H1 (cell line): ENCODE measurements at regions not wholly inside any gene's neighbourhood (a gene's known extent, or its start where the extent isn't known, plus 50 kb on each side); places are given as distances from the start of the nearest gene placed in this dataset.

ENCODE experiments used
- CTCF ChIA-PET: fragments of 300-600 bp; sonication (Branson Sonifier 250); formaldehyde crosslinking; loops from one replicate; lab custom pipeline; 2021; ENCODE audit not compliant: partially characterized antibody; lab: Charles Lee
- POLR2A ChIA-PET: fragments of 300-600 bp; sonication (Branson Sonifier 250); formaldehyde crosslinking; loops from one replicate; lab custom pipeline; 2021; ENCODE audit warnings: inconsistent platforms; ENCODE audit not compliant: partially characterized antibody; lab: Charles Lee
- DNase-seq, 2 experiments: peaks; one replicate each; pipeline versions ENCODE4 v3.0.0 to v3.0.0-alpha.2; 2010 to 2022; ENCODE audit warnings: low spot score in 2 of 2, low read depth in 1 of 2, mixed read lengths in 1 of 2
- FAIRE-seq: peaks from 2 replicates; lab custom pipeline; 2011; peaks lifted over from hg19 to GRCh38; lab: Jason Lieb, UNC
- H2AFZ ChIP-seq: 2 replicates; pipeline ENCODE4 v1.8.1; 2012; ENCODE audit warnings: low read length, inconsistent platforms
- H2AK5ac ChIP-seq: 2 replicates; pipeline ENCODE4 v1.6.1; 2013; ENCODE audit warnings: low read depth, low read length
- H2BK120ac ChIP-seq: replicated peaks from 2 replicates; pipeline ENCODE3; 2013; ENCODE audit warnings: low read depth, low read length, inconsistent platforms
- H2BK12ac ChIP-seq: 2 replicates; pipeline ENCODE4 v1.6.1; 2013; ENCODE audit warnings: low read depth, low read length
- H2BK15ac ChIP-seq: 2 replicates; pipeline ENCODE4 v1.6.1; 2013; ENCODE audit warnings: low read length
- H2BK20ac ChIP-seq: 2 replicates; pipeline ENCODE4 v1.6.1; 2013; ENCODE audit warnings: low read length
- H2BK5ac ChIP-seq: 2 replicates; pipeline ENCODE4 v1.6.1; 2013; ENCODE audit warnings: low read depth, low read length
- H3K14ac ChIP-seq: 2 replicates; pipeline ENCODE4 v1.6.1; 2013; ENCODE audit warnings: inconsistent platforms; ENCODE audit not compliant: insufficient read length
- H3K18ac ChIP-seq: 2 replicates; pipeline ENCODE4 v1.6.1; 2013; ENCODE audit warnings: low read length; ENCODE audit errors: extremely low read depth
- H3K23ac ChIP-seq: 2 replicates; pipeline ENCODE4 v1.6.1; 2013; ENCODE audit warnings: inconsistent platforms; ENCODE audit not compliant: insufficient read length
- H3K23me2 ChIP-seq: 2 replicates; pipeline ENCODE4 v1.6.1; 2013; ENCODE audit warnings: low read depth, low read length
- H3K27ac ChIP-seq: 2 replicates; pipeline ENCODE4 v1.6.1; 2011; ENCODE audit warnings: low read depth, low read length, inconsistent platforms
- H3K27me3 ChIP-seq, 4 experiments: replicated peaks in 1 of 4; 1 replicate in 1 of 4; 2 replicates in 3 of 4; pipeline versions ENCODE4 v1.6.1 to v1.8.1; 2011 to 2013; ENCODE audit warnings: low read length in 3 of 4, mild to moderate bottlenecking in 3 of 4, inconsistent platforms in 2 of 4, mixed read lengths in 2 of 4, moderate library complexity in 1 of 4; ENCODE audit not compliant: control insufficient read depth in 3 of 4, insufficient read depth in 3 of 4; ENCODE audit errors: extremely low read depth in 1 of 4
- H3K36me3 ChIP-seq, 4 experiments: 2 replicates each; pipeline versions ENCODE4 v1.6.1 to v1.8.1; 2011 to 2013; ENCODE audit warnings: mild to moderate bottlenecking in 4 of 4, low read length in 3 of 4, moderate library complexity in 2 of 4, control low read depth in 1 of 4, inconsistent platforms in 1 of 4; ENCODE audit not compliant: insufficient read depth in 4 of 4, control insufficient read depth in 2 of 4
- H3K4ac ChIP-seq: replicated peaks from 2 replicates; pipeline ENCODE3; 2013; ENCODE audit warnings: low read length, low read depth, mixed read lengths, inconsistent platforms; ENCODE audit not compliant: insufficient read length
- H3K4me1 ChIP-seq, 4 experiments: replicated peaks in 1 of 4; 1 replicate in 1 of 4; 2 replicates in 3 of 4; pipeline versions ENCODE4 v1.6.1 to v1.8.1; 2011 to 2013; ENCODE audit warnings: low read length in 3 of 4, inconsistent platforms in 2 of 4, mixed read lengths in 1 of 4; ENCODE audit not compliant: insufficient read depth in 4 of 4, control insufficient read depth in 3 of 4
- H3K4me2 ChIP-seq, 2 experiments: 2 replicates each; pipeline versions ENCODE4 v1.6.1 to v1.8.1; 2011 to 2013; ENCODE audit warnings: low read depth in 2 of 2, low read length in 2 of 2, control low read depth in 1 of 2, inconsistent platforms in 1 of 2, mild to moderate bottlenecking in 1 of 2; ENCODE audit not compliant: insufficient read depth in 1 of 2
- H3K4me3 ChIP-seq, 4 experiments: fragments of 200-600, 300-600 bp in 1 of 4; sonication (generic), shearing (Covaris generic), sonication (Bioruptor Twin) in 1 of 4; 2 replicates each; pipeline versions ENCODE4 v1.5.1 to v1.8.1; 2011 to 2016; ENCODE audit warnings: low read length in 4 of 4, low read depth in 3 of 4, control low read depth in 2 of 4, inconsistent platforms in 2 of 4, mild to moderate bottlenecking in 2 of 4, mixed read lengths in 1 of 4, moderate library complexity in 1 of 4; ENCODE audit not compliant: insufficient read depth in 2 of 4; ENCODE audit errors: extremely low read depth in 1 of 4
- H3K56ac ChIP-seq: replicated peaks from 2 replicates; pipeline ENCODE3; 2013; ENCODE audit warnings: low read depth, mild to moderate bottlenecking, mixed read lengths, low read length, inconsistent platforms; ENCODE audit not compliant: insufficient read length
- H3K79me1 ChIP-seq: 2 replicates; pipeline ENCODE4 v1.6.1; 2013; ENCODE audit warnings: low read depth, low read length, control low read depth
- H3K79me2 ChIP-seq, 2 experiments: 2 replicates each; pipeline versions ENCODE4 v1.6.1 to v1.8.1; 2012 to 2013; ENCODE audit warnings: low read length in 2 of 2, mild to moderate bottlenecking in 2 of 2, inconsistent platforms in 1 of 2; ENCODE audit not compliant: insufficient read depth in 2 of 2, control insufficient read depth in 1 of 2
- H3K9ac ChIP-seq, 4 experiments: replicated peaks in 1 of 4; 1 replicate in 1 of 4; 2 replicates in 3 of 4; pipeline versions ENCODE4 v1.6.1 to v1.8.1; 2011 to 2013; ENCODE audit warnings: low read depth in 3 of 4, low read length in 3 of 4, control low read depth in 2 of 4, mild to moderate bottlenecking in 2 of 4, moderate library complexity in 2 of 4, inconsistent platforms in 1 of 4; ENCODE audit errors: extremely low read depth in 1 of 4
- H3K9me3 ChIP-seq, 2 experiments: 2 replicates each; pipeline versions ENCODE4 v1.6.1 to v1.8.1; 2012 to 2013; ENCODE audit warnings: mild to moderate bottlenecking in 2 of 2, moderate library complexity in 2 of 2, control low read depth in 1 of 2, inconsistent platforms in 1 of 2, low read depth in 1 of 2, low read length in 1 of 2, mixed read lengths in 1 of 2; ENCODE audit not compliant: insufficient read depth in 2 of 2
- H4K20me1 ChIP-seq, 2 experiments: replicated peaks in 1 of 2; 2 replicates each; pipeline versions ENCODE3 to v1.8.1; 2011 to 2013; ENCODE audit warnings: inconsistent platforms in 2 of 2, low read length in 2 of 2, mild to moderate bottlenecking in 1 of 2; ENCODE audit not compliant: insufficient read depth in 2 of 2, control insufficient read depth in 1 of 2
- H4K5ac ChIP-seq: 2 replicates; pipeline ENCODE4 v1.6.1; 2013; ENCODE audit warnings: low read length, low read depth, mixed read lengths, inconsistent platforms; ENCODE audit not compliant: insufficient read length
- H4K8ac ChIP-seq: 2 replicates; pipeline ENCODE4 v1.8.0; 2013; ENCODE audit warnings: mild to moderate bottlenecking, moderate library complexity, low read length, inconsistent platforms; ENCODE audit not compliant: insufficient read depth; ENCODE audit errors: extremely low read depth
- H4K91ac ChIP-seq: replicated peaks from 2 replicates; pipeline ENCODE3; 2013; ENCODE audit warnings: low read length, mixed read lengths, inconsistent platforms; ENCODE audit not compliant: insufficient read length
- CHD2 ChIP-seq: IDR thresholded peaks from 2 replicates; pipeline ENCODE4 v1.6.1; 2012; ENCODE audit warnings: low read length, improper control_type of control experiment
- CTBP2 ChIP-seq: IDR thresholded peaks from 2 replicates; pipeline ENCODE4 v1.7.0; 2011; ENCODE audit warnings: borderline replicate concordance, mild to moderate bottlenecking, moderate library complexity, mixed read lengths, low read length; ENCODE audit not compliant: insufficient read depth, insufficient read length
- EGR1 ChIP-seq: IDR thresholded peaks from 2 replicates; pipeline ENCODE4 v1.6.1; 2011; ENCODE audit warnings: low read depth, low read length, borderline replicate concordance
- GABPA ChIP-seq: IDR thresholded peaks from 2 replicates; pipeline ENCODE4 v1.6.1; 2011; ENCODE audit warnings: mild to moderate bottlenecking, low read length, moderate library complexity, borderline replicate concordance; ENCODE audit not compliant: insufficient read depth
- KDM1A ChIP-seq: fragments of 200-600, 300-600 bp; sonication (generic); IDR thresholded peaks from 2 replicates; pipeline ENCODE4 v1.7.1; 2016; ENCODE audit warnings: mild to moderate bottlenecking, low read length, borderline replicate concordance
- MAFK ChIP-seq: IDR thresholded peaks from 2 replicates; pipeline ENCODE4 v1.6.1; 2012; ENCODE audit warnings: low read depth, mild to moderate bottlenecking, improper control_type of control experiment, low read length
- POLR2A ChIP-seq, 2 experiments: IDR thresholded peaks; 1 replicate in 1 of 2; 2 replicates in 1 of 2; pipeline ENCODE4 v1.6.1; 2011; ENCODE audit warnings: low read depth in 2 of 2, low read length in 2 of 2, mild to moderate bottlenecking in 2 of 2; ENCODE audit errors: control extremely low read depth in 1 of 2
- POLR2AphosphoS5 ChIP-seq: IDR thresholded peaks from 2 replicates; pipeline ENCODE4 v1.6.1; 2011; ENCODE audit warnings: low read depth, low read length
- SP1 ChIP-seq: IDR thresholded peaks from 2 replicates; pipeline ENCODE4 v1.6.1; 2011; ENCODE audit warnings: low read depth, low read length
- SP2 ChIP-seq: IDR thresholded peaks from 2 replicates; pipeline ENCODE4 v1.6.1; 2012; ENCODE audit warnings: mild to moderate bottlenecking, low read length, inconsistent platforms
- WGBS, 2 experiments: shearing (Covaris generic) in 1 of 2; methylation state at CpG; one replicate each; pipeline versions ENCODE4 v1.1.6 to v1.1.7; 2013 to 2015; ENCODE audit warnings: low lambda C conversion rate in 2 of 2, mixed read lengths in 2 of 2, inconsistent platforms in 1 of 2, low coverage in 1 of 2, missing lambda C conversion rate in 1 of 2; ENCODE audit not compliant: insufficient replicate concordance in 2 of 2, insufficient coverage in 1 of 2, insufficient read length in 1 of 2; ENCODE audit errors: extremely low coverage in 1 of 2, missing lambda C conversion rate in 1 of 2; 5-methylcytosine and 5-hydroxymethylcytosine counted together
- TF ChIP-seq, protein P1 (sequence below): IDR thresholded peaks from 2 replicates; pipeline ENCODE4 v1.6.1; 2012; ENCODE audit warnings: low read length, inconsistent platforms
- TF ChIP-seq, protein P2 (sequence below), 3 experiments: IDR thresholded peaks; 1 replicate in 2 of 3; 2 replicates in 1 of 3; pipeline versions ENCODE4 v1.5.1 to v1.6.1; 2011; ENCODE audit warnings: low read length in 3 of 3, mild to moderate bottlenecking in 3 of 3, inconsistent platforms in 2 of 3, low read depth in 1 of 3, moderate library complexity in 1 of 3; ENCODE audit not compliant: insufficient read depth in 1 of 3; ENCODE audit errors: control extremely low read depth in 1 of 3

DNA sequence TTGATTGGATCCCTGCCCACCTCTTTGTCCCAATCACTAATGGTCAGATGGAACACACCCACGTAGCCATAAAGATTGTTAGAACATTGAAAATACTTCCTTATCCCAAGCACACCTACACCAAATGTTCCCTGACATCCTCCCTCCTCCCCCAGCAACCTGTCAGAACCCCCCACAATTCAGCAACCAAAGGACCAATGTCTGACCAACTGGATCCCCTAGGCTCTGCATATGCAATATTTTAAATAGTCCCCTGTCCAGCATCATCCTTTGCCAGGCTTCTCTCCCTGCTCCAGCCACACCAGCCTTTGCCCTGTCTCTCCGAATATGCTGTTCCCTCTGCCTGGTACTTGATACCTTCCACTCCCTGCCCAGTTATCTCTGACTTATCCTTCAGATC is 54.9 kb upstream of the CES5A start:
- Histone ChIP-seq H3K9me3 (no peaks in the 10 kb centered on the region), H2BK15ac (no peak overlapping the region), H3K4me2 (no peak overlapping the region), H2AFZ (no peak overlapping the region), H3K79me1 (no peaks in the 10 kb centered on the region), H3K14ac (no peak overlapping the region), H3K23me2 (no peaks in the 10 kb centered on the region), H2BK12ac (no peak overlapping the region), H3K23ac (no peak overlapping the region), H4K5ac (no peak overlapping the region), H3K9ac (no peak overlapping the region), H4K8ac (no peak overlapping the region), H3K4ac (no peak overlapping the region), H3K4me3 (no peak overlapping the region), H4K20me1 (no peaks in the 10 kb centered on the region), H2BK20ac (no peak overlapping the region), H3K36me3 (no peaks in the 10 kb centered on the region), H3K27ac (no peak overlapping the region), H3K27me3 (no peaks in the 10 kb centered on the region), H2BK120ac (no peak overlapping the region), H2BK5ac (no peak overlapping the region), H3K79me2 (no peaks in the 10 kb centered on the region), H3K56ac (no peak overlapping the region), H4K91ac (no peak overlapping the region), H3K18ac (no peak overlapping the region), H2AK5ac (no peak overlapping the region), H3K4me1 (no peaks in the 10 kb centered on the region)
- no peak for FAIRE-seq
- no peak for DNase-seq
- 92% methylated on average over 2 of the region's 2 CpGs; no CpG with 5 or more reads in 1 of the 2 experiments for WGBS, 2 experiments
- POLR2A ChIA-PET, result no interaction called here
- CTCF ChIA-PET, result no interaction called here
- TF ChIP-seq, protein P1, sequence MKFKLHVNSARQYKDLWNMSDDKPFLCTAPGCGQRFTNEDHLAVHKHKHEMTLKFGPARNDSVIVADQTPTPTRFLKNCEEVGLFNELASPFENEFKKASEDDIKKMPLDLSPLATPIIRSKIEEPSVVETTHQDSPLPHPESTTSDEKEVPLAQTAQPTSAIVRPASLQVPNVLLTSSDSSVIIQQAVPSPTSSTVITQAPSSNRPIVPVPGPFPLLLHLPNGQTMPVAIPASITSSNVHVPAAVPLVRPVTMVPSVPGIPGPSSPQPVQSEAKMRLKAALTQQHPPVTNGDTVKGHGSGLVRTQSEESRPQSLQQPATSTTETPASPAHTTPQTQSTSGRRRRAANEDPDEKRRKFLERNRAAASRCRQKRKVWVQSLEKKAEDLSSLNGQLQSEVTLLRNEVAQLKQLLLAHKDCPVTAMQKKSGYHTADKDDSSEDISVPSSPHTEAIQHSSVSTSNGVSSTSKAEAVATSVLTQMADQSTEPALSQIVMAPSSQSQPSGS, result no peak
- TF ChIP-seq SP1 (no peak), SP2 (no peak), CTBP2 (no peak), EGR1 (no peak), GABPA (no peak), KDM1A (no peak), POLR2AphosphoS5 (no peak), POLR2A (IDR thresholded peaks at IDR 0.05; ENCODE audit: control extremely low read depth in 1 of 2, low read depth in 2 of 2, low read length in 2 of 2) (no peak), MAFK (no peak), CHD2 (no peak)
- TF ChIP-seq, protein P2, sequence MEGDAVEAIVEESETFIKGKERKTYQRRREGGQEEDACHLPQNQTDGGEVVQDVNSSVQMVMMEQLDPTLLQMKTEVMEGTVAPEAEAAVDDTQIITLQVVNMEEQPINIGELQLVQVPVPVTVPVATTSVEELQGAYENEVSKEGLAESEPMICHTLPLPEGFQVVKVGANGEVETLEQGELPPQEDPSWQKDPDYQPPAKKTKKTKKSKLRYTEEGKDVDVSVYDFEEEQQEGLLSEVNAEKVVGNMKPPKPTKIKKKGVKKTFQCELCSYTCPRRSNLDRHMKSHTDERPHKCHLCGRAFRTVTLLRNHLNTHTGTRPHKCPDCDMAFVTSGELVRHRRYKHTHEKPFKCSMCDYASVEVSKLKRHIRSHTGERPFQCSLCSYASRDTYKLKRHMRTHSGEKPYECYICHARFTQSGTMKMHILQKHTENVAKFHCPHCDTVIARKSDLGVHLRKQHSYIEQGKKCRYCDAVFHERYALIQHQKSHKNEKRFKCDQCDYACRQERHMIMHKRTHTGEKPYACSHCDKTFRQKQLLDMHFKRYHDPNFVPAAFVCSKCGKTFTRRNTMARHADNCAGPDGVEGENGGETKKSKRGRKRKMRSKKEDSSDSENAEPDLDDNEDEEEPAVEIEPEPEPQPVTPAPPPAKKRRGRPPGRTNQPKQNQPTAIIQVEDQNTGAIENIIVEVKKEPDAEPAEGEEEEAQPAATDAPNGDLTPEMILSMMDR (IDR thresholded peaks at IDR 0.05; ENCODE audit: control extremely low read depth in 1 of 3, insufficient read depth in 1 of 3, low read depth in 1 of 3, low read length in 3 of 3), result no peak
